ENCODE measurements at regions not wholly inside any gene's neighbourhood (a gene's known extent, or its start where the extent isn't known, plus 50 kb on each side); places are given as distances from the start of the nearest gene placed in this dataset.

GRCh38 chr11:91969486-91969885, 255.1 kb upstream of the FAT3 start:
- TF ChIP-seq, protein P1, sequence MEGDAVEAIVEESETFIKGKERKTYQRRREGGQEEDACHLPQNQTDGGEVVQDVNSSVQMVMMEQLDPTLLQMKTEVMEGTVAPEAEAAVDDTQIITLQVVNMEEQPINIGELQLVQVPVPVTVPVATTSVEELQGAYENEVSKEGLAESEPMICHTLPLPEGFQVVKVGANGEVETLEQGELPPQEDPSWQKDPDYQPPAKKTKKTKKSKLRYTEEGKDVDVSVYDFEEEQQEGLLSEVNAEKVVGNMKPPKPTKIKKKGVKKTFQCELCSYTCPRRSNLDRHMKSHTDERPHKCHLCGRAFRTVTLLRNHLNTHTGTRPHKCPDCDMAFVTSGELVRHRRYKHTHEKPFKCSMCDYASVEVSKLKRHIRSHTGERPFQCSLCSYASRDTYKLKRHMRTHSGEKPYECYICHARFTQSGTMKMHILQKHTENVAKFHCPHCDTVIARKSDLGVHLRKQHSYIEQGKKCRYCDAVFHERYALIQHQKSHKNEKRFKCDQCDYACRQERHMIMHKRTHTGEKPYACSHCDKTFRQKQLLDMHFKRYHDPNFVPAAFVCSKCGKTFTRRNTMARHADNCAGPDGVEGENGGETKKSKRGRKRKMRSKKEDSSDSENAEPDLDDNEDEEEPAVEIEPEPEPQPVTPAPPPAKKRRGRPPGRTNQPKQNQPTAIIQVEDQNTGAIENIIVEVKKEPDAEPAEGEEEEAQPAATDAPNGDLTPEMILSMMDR (IDR thresholded peaks at IDR 0.05; ENCODE audit: low read depth, low read length, missing control alignments) = no peak
- no peak overlapping the region for H3K4me3 ChIP-seq (ENCODE audit: low read depth, low read length)
- DNase-seq (ENCODE audit: low read depth) = no peak

DNA sequence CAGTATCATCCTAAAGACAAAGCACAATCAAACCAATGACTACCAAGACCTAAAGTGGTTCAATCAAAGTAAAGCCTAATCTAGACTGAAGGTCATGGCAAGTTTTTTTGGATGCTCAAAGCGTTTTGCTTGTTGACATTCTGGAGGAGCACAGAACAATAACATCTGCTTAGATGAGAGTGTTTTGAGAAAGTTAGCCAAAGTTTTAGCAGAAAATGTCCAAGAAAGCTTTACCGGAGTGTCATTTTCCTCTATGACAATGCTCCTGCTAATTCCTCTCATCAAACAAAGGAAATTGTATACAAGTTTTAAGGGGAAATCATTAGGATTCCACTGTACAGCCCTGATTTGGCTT, 256.9 kb upstream of the FAT3 start:
- TF ChIP-seq, protein P1 (IDR thresholded peaks at IDR 0.05; ENCODE audit: low read depth, low read length, missing control alignments) = no peak
- DNase-seq (ENCODE audit: low read depth) = no peak
- H3K4me3 ChIP-seq (ENCODE audit: low read depth, low read length) = no peak overlapping the region

- no peak for DNase-seq (ENCODE audit: low read depth)
- no peak overlapping the region for H3K4me3 ChIP-seq (ENCODE audit: low read depth, low read length)
- TF ChIP-seq, protein P1 (IDR thresholded peaks at IDR 0.05; ENCODE audit: low read depth, low read length, missing control alignments) = no peak
Observed at GRCh38 chr11:91967026-91967690, 257.5 kb upstream of the FAT3 start.

DNA sequence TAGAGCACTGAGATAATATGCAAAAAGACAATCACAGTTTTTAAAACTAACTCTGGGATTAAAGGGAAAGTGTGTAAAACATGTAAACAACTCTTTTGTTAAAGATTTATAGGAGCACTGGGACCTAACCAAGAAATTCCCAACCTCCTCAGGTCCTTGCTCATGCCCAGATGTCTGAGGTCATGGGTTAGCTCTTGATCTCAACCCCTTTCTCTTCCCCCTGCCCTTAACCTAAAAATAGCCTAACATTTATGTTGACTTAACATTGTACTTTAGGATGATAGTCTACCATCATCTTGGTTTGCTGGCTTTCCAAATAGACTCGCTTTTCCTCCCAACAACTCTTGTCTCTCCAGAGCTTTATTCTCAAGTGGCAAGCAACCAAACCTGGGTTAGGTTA, 258.2 kb upstream of the FAT3 start:
- TF ChIP-seq, protein P1 (IDR thresholded peaks at IDR 0.05; ENCODE audit: low read depth, low read length, missing control alignments) = no peak
- no peak overlapping the region for H3K4me3 ChIP-seq (ENCODE audit: low read depth, low read length)
- no peak for DNase-seq (ENCODE audit: low read depth)

- no peak for DNase-seq (ENCODE audit: low read depth)
- H3K4me3 ChIP-seq (ENCODE audit: low read depth, low read length) = no peak overlapping the region
- TF ChIP-seq, protein P1 (IDR thresholded peaks at IDR 0.05; ENCODE audit: low read depth, low read length, missing control alignments) = no peak
Observed at GRCh38 chr11:91960770-91961169, 263.8 kb upstream of the FAT3 start.

DNA sequence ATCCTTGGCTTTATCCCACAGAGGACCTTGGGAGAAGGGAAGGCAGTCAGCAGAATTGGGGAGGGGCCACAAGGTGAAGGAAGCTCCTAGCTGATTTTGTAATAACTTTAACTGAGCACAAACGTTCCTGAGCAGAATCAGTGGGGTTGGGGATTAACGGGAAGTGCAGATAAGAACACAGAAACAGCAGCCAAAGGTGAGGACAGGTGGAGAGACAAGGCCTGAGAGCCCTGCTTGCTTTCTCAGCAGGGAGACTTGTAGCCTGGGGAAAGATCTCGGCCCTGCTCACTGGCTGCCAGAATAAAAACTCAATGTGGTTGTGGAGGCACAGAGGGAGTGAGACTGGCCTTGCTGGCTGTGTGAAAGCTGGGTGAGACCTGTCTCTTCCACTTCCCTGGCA, 265.2 kb upstream of the FAT3 start:
- no peak for DNase-seq (ENCODE audit: low read depth)
- TF ChIP-seq, protein P1 (IDR thresholded peaks at IDR 0.05; ENCODE audit: low read depth, low read length, missing control alignments) = no peak
- no peak overlapping the region for H3K4me3 ChIP-seq (ENCODE audit: low read depth, low read length)

DNA sequence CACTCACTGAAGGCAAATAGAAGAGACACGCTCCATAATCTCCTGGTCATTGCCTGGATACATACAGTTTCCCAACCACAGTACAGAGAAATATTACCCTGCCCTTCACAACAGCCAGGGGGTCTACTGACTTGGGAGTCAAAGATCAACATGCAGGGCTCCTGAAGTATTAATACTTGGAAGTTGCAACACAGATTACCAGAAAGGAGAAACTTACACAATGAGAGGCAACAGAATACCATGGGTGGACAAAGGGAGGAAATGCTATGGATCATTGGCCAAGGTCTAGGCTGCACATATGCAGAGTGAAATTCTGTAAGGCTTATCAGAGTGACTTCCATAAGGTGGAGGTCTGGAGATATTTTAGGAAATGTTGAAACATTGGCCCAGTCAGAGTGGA, 267.9 kb upstream of the FAT3 start:
- no peak overlapping the region for H3K4me3 ChIP-seq (ENCODE audit: low read depth, low read length)
- TF ChIP-seq, protein P1 (IDR thresholded peaks at IDR 0.05; ENCODE audit: low read depth, low read length, missing control alignments) = no peak
- DNase-seq (ENCODE audit: low read depth) = no peak
